ENCODE measurements at regions not wholly inside any gene's neighbourhood (a gene's known extent, or its start where the extent isn't known, plus 50 kb on each side); places are given as distances from the start of the nearest gene placed in this dataset.
"Not testable (repeated sequence)": the region's sequence is repeated elsewhere in the genome, so short reads cannot be mapped to it uniquely, and the experiment has no call there.

DNA sequence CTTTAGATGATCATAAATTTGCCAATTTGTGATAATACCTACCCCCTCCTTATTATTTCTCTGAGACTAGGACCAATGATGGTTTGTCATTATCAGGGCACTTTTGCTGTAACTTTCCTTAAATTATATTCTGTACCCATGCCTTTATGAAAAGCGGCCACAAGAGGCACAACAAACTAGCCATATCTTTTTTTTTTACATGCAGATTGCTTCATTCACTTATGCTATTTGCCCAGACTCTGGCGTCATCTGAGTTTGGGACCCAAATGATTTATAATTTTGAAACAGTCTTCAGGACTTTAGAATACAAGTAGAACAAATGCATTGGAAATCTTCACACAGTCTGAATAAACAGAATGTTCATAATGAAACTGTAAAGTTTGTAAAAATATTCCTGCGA is 408.1 kb downstream of the MAT2B start:
- Histone ChIP-seq H3K36me3 (ENCODE audit: control insufficient read depth, insufficient read depth, low read length) (no peaks in the 10 kb centered on the region), H3K4me3 (ENCODE audit: low read depth, low read length) (no peak overlapping the region), H3K27me3 (ENCODE audit: control insufficient read depth, insufficient read depth, low read length) (no peaks in the 10 kb centered on the region)
- TF ChIP-seq, protein P1, sequence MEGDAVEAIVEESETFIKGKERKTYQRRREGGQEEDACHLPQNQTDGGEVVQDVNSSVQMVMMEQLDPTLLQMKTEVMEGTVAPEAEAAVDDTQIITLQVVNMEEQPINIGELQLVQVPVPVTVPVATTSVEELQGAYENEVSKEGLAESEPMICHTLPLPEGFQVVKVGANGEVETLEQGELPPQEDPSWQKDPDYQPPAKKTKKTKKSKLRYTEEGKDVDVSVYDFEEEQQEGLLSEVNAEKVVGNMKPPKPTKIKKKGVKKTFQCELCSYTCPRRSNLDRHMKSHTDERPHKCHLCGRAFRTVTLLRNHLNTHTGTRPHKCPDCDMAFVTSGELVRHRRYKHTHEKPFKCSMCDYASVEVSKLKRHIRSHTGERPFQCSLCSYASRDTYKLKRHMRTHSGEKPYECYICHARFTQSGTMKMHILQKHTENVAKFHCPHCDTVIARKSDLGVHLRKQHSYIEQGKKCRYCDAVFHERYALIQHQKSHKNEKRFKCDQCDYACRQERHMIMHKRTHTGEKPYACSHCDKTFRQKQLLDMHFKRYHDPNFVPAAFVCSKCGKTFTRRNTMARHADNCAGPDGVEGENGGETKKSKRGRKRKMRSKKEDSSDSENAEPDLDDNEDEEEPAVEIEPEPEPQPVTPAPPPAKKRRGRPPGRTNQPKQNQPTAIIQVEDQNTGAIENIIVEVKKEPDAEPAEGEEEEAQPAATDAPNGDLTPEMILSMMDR (IDR thresholded peaks at IDR 0.05; ENCODE audit: insufficient read depth, low read length, severe bottlenecking), result no peak
- FAIRE-seq (no peak), DNase-seq (ENCODE audit: low read depth) (no peak)

DNA sequence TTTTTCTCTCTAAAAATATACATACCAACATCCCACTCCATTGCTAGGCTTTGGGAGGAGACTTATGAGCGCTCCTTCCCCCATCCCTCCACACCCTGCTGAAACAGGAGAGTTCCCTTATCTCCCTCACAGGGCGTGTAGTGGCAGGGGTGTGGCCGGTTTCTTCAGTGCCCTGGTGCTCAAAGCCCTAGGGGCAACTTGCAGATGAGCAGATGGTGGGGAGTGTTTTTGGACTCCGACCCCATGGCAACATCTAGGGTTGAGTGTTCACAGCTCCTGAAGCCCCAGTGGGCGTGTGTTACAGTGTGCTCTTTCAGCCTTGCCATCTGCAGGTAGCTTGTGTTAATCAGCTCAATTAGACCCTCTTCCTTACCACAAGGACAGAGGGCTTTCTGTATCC is 409.5 kb downstream of the MAT2B start:
- DNase-seq (ENCODE audit: low read depth) (peak; percentile 17), FAIRE-seq (no peak)
- H3K4me3 ChIP-seq (ENCODE audit: low read depth, low read length), result no peak overlapping the region
- TF ChIP-seq, protein P1 (IDR thresholded peaks at IDR 0.05; ENCODE audit: insufficient read depth, low read length, severe bottlenecking), result no peak
- no peaks in the 10 kb centered on the region for H3K27me3 ChIP-seq (ENCODE audit: control insufficient read depth, insufficient read depth, low read length)
- no peaks in the 10 kb centered on the region for H3K36me3 ChIP-seq (ENCODE audit: control insufficient read depth, insufficient read depth, low read length)

DNA sequence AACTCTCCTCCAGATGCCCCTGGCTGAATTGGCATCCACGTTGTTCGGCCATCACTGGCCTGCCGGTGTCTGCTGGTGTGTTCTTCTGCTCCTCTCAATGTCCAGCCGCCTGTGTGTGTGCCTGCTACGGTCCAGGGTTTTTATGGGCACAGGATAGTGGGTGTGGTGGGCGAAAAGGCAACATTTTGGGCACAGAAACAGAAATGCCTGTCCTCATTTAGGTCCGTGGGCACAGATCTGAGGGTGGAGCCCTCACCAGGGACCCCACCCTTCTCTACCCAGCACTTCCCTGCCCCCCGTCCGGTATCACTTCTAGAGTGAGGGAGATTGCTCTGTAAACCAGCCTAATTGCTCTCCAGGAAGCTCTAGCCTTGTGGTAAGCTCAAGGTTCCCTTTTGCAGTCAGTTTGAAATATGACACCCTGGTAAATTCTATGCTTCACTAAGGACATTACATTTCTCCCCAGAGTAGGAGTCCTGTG is 410.1 kb downstream of the MAT2B start:
- DNase-seq (ENCODE audit: low read depth) (peak; percentile 5), FAIRE-seq (no peak)
- no peak overlapping the region for H3K4me3 ChIP-seq (ENCODE audit: low read depth, low read length)
- TF ChIP-seq, protein P1 (IDR thresholded peaks at IDR 0.05; ENCODE audit: insufficient read depth, low read length, severe bottlenecking), result no peak
- H3K36me3 ChIP-seq (ENCODE audit: control insufficient read depth, insufficient read depth, low read length), result no peaks in the 10 kb centered on the region
- H3K27me3 ChIP-seq (ENCODE audit: control insufficient read depth, insufficient read depth, low read length), result no peaks in the 10 kb centered on the region

DNA sequence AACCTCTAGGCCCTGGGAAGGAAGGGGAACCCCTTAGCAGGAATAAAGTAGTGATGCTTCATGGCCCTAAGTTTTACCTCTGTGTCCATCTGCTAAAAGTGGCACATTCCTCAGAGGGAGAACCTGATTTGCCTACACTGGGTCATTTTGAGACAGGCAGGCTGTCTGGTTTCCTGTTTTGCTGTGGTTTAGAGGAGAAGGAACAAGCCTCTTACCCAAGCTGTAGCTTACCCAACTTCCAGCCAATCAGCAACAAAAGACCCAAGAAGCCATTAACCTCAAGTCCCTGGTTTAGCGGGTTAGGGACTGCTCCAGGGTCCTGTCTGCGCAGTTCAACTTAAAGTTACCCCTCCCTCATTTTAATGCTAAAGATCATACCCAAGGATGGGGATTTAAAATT is 411.0 kb downstream of the MAT2B start:
- Histone ChIP-seq H3K27me3 (ENCODE audit: control insufficient read depth, insufficient read depth, low read length) (no peaks in the 10 kb centered on the region), H3K36me3 (ENCODE audit: control insufficient read depth, insufficient read depth, low read length) (no peaks in the 10 kb centered on the region), H3K4me3 (ENCODE audit: low read depth, low read length) (no peak overlapping the region)
- TF ChIP-seq, protein P1 (IDR thresholded peaks at IDR 0.05; ENCODE audit: insufficient read depth, low read length, severe bottlenecking), result no peak
- peak; percentile 7 for DNase-seq (ENCODE audit: low read depth)
- no peak for FAIRE-seq

DNA sequence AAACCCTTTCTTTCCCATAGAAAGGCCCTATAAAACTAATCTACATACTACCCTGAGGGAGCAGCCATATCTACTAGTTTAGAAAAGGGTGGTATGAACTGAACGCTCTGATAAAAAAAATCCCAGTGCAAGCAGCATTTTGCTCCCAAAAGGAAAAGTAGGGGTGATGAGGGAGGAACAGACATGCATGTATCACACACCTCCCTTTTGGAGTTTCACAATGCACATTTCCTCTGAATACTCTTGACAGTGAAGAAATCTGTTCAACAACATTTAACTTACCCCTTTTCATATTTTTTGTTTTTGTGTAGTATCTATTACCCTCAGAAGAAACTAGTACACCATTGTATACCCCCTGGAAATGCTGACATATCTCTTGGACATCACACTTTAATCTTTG is 411.4 kb downstream of the MAT2B start:
- TF ChIP-seq, protein P1 (IDR thresholded peaks at IDR 0.05; ENCODE audit: insufficient read depth, low read length, severe bottlenecking), result no peak
- FAIRE-seq, result no peak
- Histone ChIP-seq H3K27me3 (ENCODE audit: control insufficient read depth, insufficient read depth, low read length) (no peaks in the 10 kb centered on the region), H3K36me3 (ENCODE audit: control insufficient read depth, insufficient read depth, low read length) (no peaks in the 10 kb centered on the region), H3K4me3 (ENCODE audit: low read depth, low read length) (no peak overlapping the region)
- DNase-seq (ENCODE audit: low read depth), result no peak

DNA sequence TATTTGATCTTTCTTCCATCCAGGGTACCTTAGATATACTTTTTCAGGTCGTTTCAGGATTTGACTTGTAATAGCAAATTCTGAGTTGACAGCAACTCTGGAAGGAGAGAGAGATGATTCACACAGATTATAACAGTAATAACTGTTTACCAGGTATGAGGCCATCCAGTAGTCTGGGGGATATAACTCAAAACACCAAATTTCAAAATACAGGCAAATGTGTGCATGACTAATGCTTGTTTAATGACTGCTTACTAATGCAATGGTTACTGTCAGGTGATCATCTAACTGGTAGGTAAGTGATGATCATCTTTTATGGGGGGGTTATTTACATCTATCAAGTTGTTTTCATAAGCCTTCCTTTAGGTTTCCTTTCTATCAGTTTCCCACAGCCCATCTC is 412.3 kb downstream of the MAT2B start:
- FAIRE-seq, result no peak
- Histone ChIP-seq H3K36me3 (ENCODE audit: control insufficient read depth, insufficient read depth, low read length) (no peaks in the 10 kb centered on the region), H3K27me3 (ENCODE audit: control insufficient read depth, insufficient read depth, low read length) (no peaks in the 10 kb centered on the region), H3K4me3 (ENCODE audit: low read depth, low read length) (no peak overlapping the region)
- TF ChIP-seq, protein P1 (IDR thresholded peaks at IDR 0.05; ENCODE audit: insufficient read depth, low read length, severe bottlenecking), result no peak
- peak; percentile 83 for DNase-seq (ENCODE audit: low read depth)

DNA sequence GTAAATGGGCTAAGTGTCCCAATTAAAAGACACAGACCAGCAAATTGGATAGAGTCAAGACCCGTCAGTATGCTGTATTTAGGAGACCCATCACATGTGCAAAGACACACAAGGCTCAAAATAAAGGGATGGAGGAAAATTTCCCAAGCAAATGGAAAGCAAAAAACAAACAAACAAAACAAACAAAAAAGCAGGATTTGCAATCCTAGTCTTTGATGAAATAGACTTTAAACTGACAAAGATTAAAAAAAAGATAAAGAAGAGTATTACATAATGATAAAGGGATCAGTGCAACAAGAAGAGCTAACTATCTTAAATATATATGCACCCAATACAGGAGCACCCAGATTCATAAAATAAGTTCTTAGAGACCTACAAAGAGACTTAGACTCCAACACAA is 429.6 kb downstream of the MAT2B start:
- not testable (repeated sequence) for H3K4me3 ChIP-seq (ENCODE audit: low read depth, low read length); DNase-seq (ENCODE audit: low read depth); H3K36me3 ChIP-seq (ENCODE audit: control insufficient read depth, insufficient read depth, low read length); FAIRE-seq; H3K27me3 ChIP-seq (ENCODE audit: control insufficient read depth, insufficient read depth, low read length)

All from bronchial epithelial cell (primary cell).